NCI-H128 (cell line): ENCODE measurements at regions not wholly inside any gene's neighbourhood (a gene's known extent, or its start where the extent isn't known, plus 50 kb on each side); places are given as distances from the start of the nearest gene placed in this dataset.

ENCODE experiments used
- DNase-seq: peaks from one replicate; lab custom pipeline; 2025; ENCODE audit not compliant: unreplicated experiment; lab: John Stamatoyannopoulos, UW

- DNase-seq = no peak
These were observed 518.7 kb downstream of the MCTP2 start for GRCh38 chr15:94749811-94750617.

- no peak for DNase-seq
These were observed 529.0 kb downstream of the MCTP2 start for GRCh38 chr15:94760348-94760747.

GRCh38 chr15:94761574-94761973, 530.2 kb downstream of the MCTP2 start:
- DNase-seq = no peak

GRCh38 chr15:94769089-94769488, 537.7 kb downstream of the MCTP2 start:
- DNase-seq = no peak

- DNase-seq = no peak
These were observed 538.8 kb downstream of the MCTP2 start for GRCh38 chr15:94770199-94770598.

GRCh38 chr15:94777037-94777436, 545.7 kb downstream of the MCTP2 start:
- DNase-seq = no peak

GRCh38 chr15:94778840-94779239, 547.5 kb downstream of the MCTP2 start:
- no peak for DNase-seq

GRCh38 chr15:94780166-94780565, 548.8 kb downstream of the MCTP2 start:
- DNase-seq = no peak

- DNase-seq = no peak
These were observed 553.7 kb downstream of the MCTP2 start for GRCh38 chr15:94785091-94785490.

GRCh38 chr15:94791008-94791407, 559.6 kb downstream of the MCTP2 start:
- DNase-seq = no peak

- DNase-seq = no peak
These were observed 560.1 kb downstream of the MCTP2 start for GRCh38 chr15:94791510-94791909.

- no peak for DNase-seq
These were observed 560.8 kb downstream of the MCTP2 start for GRCh38 chr15:94792196-94792595.

GRCh38 chr15:94793207-94793606, 561.8 kb downstream of the MCTP2 start:
- peak; percentile 31 for DNase-seq

- no peak for DNase-seq
These were observed 562.3 kb downstream of the MCTP2 start for GRCh38 chr15:94793641-94794040.

GRCh38 chr15:94804613-94805012, 573.3 kb downstream of the MCTP2 start:
- no peak for DNase-seq

GRCh38 chr15:94815110-94815731, 583.9 kb downstream of the MCTP2 start:
- no peak for DNase-seq

- DNase-seq = no peak
These were observed 584.6 kb downstream of the MCTP2 start for GRCh38 chr15:94815914-94816313.

GRCh38 chr15:94829887-94830884, 598.8 kb downstream of the MCTP2 start:
- DNase-seq = no peak

- no peak for DNase-seq
These were observed 602.6 kb downstream of the MCTP2 start for GRCh38 chr15:94834000-94834399.

- DNase-seq = no peak
These were observed 603.1 kb downstream of the MCTP2 start for GRCh38 chr15:94834494-94834893.

- no peak for DNase-seq
These were observed 606.9 kb downstream of the MCTP2 start for GRCh38 chr15:94838281-94838680.
